ENCODE measurements at regions not wholly inside any gene's neighbourhood (a gene's known extent, or its start where the extent isn't known, plus 50 kb on each side); places are given as distances from the start of the nearest gene placed in this dataset.

DNA sequence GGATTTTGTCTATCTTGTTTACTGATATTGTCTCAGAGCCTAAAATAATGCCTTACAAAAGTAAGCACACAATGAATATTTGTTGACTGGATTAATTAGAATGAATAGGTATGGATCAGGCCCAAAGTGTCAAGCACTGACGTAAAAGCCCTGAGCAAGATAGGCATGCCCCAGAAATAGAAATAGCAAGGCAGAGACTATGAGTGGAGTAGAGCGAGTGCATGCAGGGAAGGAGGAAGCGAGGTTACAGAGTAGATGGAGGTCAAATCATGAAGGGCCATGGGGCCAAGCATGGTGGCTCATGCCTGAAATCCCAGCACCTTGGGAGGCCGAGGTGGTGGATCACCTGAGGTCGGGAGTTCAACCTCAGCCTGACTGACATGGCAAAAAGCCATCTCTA is 51.6 kb upstream of the SFTPD start:
- H3K4me3 ChIP-seq = no peak overlapping the region
- no peaks in the 10 kb centered on the region for H3K36me3 ChIP-seq (replicated peaks in 1 of 2)
- intact Hi-C loops (cut with DNase I) = no loop called here
- WGBS, 4 donors = 87 to 97% (median 89%) methylated on average over 4 to 5 of the region's 5 CpGs
- no peaks in the 10 kb centered on the region for H3K4me1 ChIP-seq (replicated peaks in 1 of 2)
- TF ChIP-seq, protein P1, sequence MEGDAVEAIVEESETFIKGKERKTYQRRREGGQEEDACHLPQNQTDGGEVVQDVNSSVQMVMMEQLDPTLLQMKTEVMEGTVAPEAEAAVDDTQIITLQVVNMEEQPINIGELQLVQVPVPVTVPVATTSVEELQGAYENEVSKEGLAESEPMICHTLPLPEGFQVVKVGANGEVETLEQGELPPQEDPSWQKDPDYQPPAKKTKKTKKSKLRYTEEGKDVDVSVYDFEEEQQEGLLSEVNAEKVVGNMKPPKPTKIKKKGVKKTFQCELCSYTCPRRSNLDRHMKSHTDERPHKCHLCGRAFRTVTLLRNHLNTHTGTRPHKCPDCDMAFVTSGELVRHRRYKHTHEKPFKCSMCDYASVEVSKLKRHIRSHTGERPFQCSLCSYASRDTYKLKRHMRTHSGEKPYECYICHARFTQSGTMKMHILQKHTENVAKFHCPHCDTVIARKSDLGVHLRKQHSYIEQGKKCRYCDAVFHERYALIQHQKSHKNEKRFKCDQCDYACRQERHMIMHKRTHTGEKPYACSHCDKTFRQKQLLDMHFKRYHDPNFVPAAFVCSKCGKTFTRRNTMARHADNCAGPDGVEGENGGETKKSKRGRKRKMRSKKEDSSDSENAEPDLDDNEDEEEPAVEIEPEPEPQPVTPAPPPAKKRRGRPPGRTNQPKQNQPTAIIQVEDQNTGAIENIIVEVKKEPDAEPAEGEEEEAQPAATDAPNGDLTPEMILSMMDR (IDR thresholded peaks at IDR 0.05) = no peak
- TF ChIP-seq POLR2A (IDR thresholded peaks at IDR 0.05) = no peak
- peaks cover 9% of the 10 kb centered on the region for H3K27me3 ChIP-seq
- H3K27ac ChIP-seq = no peak overlapping the region
- DNase-seq = no peak
- no peaks in the 10 kb centered on the region for H3K9me3 ChIP-seq (replicated peaks in 1 of 3)

Small RNA genes in the stretch of these regions (small RNA-seq; reads per million reads assigned to genes)
- 0 reads per million in 2 donors for gene AL356095.1

Data from adrenal gland (tissue), 9 donors.